Left ventricle myocardium inferior (tissue), 1 donor: ENCODE measurements at regions not wholly inside any gene's neighbourhood (a gene's known extent, or its start where the extent isn't known, plus 50 kb on each side); places are given as distances from the start of the nearest gene placed in this dataset.

Source experiments
- DNase-seq: peaks from one replicate; pipeline ENCODE4 v3.0.0-alpha.2; 2020
- H3K27ac ChIP-seq: fragments of 200-600 bp; replicated peaks from 2 replicates; pipeline ENCODE4 v1.8.0; 2021
- H3K27me3 ChIP-seq: fragments of 200-600 bp; 2 replicates; pipeline ENCODE4 v1.8.0; 2021; ENCODE audit warnings: low read depth
- H3K36me3 ChIP-seq: fragments of 200-600 bp; 2 replicates; pipeline ENCODE4 v1.8.0; 2021
- H3K4me1 ChIP-seq: fragments of 200-600 bp; 2 replicates; pipeline ENCODE4 v1.8.0; 2021
- H3K4me3 ChIP-seq: fragments of 200-600 bp; 2 replicates; pipeline ENCODE4 v1.8.0; 2021; ENCODE audit warnings: mild to moderate bottlenecking, moderate library complexity
- H3K9me3 ChIP-seq: fragments of 200-600 bp; replicated peaks from 2 replicates; pipeline ENCODE4 v1.8.0; 2021
- intact Hi-C: fragments of 100-400 bp; cut with micrococcal nuclease; formaldehyde crosslinking; loops from one replicate; pipeline ENCODE4 v1.11.0; 2022
- TF ChIP-seq, protein P1 (sequence below): fragments of 200-600 bp; IDR thresholded peaks from 2 replicates; pipeline ENCODE4 v1.8.0; 2021; ENCODE audit warnings: antibody characterized with exemption, mild to moderate bottlenecking, borderline replicate concordance
- donor health status: DM: no; HTN: yes; CAD: no; lungs with severe emphysema.

DNA sequence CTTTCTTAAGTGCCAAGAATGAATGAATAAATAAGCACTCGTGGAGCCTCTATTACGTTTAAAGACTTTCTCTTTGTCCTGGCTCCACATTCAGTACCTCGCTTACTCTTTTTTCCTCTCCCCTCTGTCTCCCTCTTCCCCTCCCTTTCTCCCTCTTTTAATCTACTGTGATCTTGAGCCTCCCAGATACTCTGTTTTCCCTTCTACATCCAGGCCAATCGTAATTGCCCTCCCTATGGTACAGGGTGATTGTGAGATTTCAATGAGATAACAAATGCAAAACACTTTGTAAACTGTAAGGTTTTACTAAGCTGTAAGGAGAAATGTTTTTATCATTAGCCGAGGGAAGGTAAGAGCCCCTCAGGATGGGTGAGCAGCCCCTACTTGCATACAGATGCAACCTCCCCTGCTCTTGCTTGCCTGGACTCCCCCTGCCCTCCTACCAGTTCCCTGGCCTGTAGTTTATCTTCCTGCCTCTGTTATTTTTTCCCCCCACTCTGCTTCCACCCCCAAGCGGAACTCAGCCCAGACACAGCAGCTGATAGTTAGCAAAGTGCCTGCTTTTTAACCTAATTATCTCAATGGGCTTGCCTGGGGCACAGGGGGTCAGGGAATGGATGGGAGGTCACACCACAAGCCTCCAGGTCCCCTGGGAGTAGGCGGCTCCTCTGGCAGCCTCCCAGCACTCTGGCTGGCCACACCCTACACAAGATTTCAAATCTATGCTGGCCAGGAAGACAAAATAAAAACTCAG is 76.9 kb upstream of the CADM1 start:
- H3K9me3 ChIP-seq, result no peaks in the 10 kb centered on the region
- no peak overlapping the region for H3K4me3 ChIP-seq
- H3K36me3 ChIP-seq, result no peaks in the 10 kb centered on the region
- H3K27ac ChIP-seq, result no peak overlapping the region
- TF ChIP-seq, protein P1, sequence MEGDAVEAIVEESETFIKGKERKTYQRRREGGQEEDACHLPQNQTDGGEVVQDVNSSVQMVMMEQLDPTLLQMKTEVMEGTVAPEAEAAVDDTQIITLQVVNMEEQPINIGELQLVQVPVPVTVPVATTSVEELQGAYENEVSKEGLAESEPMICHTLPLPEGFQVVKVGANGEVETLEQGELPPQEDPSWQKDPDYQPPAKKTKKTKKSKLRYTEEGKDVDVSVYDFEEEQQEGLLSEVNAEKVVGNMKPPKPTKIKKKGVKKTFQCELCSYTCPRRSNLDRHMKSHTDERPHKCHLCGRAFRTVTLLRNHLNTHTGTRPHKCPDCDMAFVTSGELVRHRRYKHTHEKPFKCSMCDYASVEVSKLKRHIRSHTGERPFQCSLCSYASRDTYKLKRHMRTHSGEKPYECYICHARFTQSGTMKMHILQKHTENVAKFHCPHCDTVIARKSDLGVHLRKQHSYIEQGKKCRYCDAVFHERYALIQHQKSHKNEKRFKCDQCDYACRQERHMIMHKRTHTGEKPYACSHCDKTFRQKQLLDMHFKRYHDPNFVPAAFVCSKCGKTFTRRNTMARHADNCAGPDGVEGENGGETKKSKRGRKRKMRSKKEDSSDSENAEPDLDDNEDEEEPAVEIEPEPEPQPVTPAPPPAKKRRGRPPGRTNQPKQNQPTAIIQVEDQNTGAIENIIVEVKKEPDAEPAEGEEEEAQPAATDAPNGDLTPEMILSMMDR, result no peak
- no peaks in the 10 kb centered on the region for H3K27me3 ChIP-seq
- intact Hi-C loops, result no loop called here
- DNase-seq, result peak; percentile 53
- H3K4me1 ChIP-seq, result peaks cover 17% of the 10 kb centered on the region

DNA sequence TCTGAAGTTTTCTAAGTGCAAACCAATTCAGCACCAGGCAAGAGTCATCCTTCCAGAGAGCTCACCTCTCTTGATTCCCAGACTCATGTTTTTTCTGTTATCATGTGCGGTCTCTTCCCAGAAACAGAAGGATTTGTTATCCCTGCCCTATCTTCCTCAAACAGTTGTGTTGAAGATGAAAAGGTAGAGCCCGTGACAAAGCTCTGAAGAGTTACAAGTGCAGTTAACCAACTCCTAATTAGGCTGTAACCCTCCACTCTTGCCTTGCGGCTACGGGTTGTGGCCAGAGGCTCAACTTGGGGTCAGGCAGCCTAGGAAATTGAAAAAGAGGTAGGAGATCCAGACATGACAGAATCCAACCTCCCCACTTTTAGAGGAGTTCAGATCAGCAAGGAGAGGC is 76.2 kb upstream of the CADM1 start:
- Histone ChIP-seq H3K4me1 (peaks cover 17% of the 10 kb centered on the region), H3K4me3 (no peak overlapping the region), H3K27ac (no peak overlapping the region), H3K27me3 (no peaks in the 10 kb centered on the region), H3K9me3 (no peaks in the 10 kb centered on the region), H3K36me3 (no peaks in the 10 kb centered on the region)
- intact Hi-C loops, result no loop called here
- DNase-seq, result no peak
- TF ChIP-seq, protein P1, result no peak

DNA sequence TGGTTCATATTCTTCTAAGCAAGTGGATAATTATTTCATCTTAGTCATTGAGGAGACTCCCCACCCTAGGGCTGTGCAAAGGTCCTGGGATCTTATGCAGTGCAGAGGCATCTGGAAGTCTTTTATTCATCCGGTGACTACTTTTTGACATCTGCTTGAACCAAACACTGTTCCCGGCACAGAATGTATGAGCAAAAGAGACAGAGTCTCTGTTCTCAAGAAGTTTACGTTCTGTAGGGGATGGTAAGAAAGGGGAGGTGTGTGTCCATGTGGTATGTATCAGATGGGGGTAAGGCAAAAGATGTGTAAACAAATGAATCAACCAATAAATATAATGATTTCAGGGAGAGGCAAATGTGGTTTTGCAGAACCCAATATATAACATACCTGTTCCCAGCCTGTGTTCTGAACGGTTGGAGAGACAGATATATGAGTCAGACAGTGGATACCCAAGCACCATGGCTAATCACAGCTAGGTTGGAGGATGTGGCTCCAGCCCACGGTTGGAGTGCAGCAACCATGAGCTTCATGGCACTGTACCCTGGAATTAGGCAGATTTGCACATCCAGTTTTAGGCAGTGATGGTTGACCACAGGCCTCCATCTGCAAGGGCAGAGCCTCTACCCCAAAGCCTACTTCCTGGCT is 75.1 kb upstream of the CADM1 start:
- intact Hi-C loops, result no loop called here
- TF ChIP-seq, protein P1, result no peak
- H3K9me3 ChIP-seq, result no peaks in the 10 kb centered on the region
- no peaks in the 10 kb centered on the region for H3K27me3 ChIP-seq
- no peak overlapping the region for H3K4me3 ChIP-seq
- no peak overlapping the region for H3K27ac ChIP-seq
- peaks cover 17% of the 10 kb centered on the region for H3K4me1 ChIP-seq
- H3K36me3 ChIP-seq, result no peaks in the 10 kb centered on the region
- DNase-seq, result no peak

DNA sequence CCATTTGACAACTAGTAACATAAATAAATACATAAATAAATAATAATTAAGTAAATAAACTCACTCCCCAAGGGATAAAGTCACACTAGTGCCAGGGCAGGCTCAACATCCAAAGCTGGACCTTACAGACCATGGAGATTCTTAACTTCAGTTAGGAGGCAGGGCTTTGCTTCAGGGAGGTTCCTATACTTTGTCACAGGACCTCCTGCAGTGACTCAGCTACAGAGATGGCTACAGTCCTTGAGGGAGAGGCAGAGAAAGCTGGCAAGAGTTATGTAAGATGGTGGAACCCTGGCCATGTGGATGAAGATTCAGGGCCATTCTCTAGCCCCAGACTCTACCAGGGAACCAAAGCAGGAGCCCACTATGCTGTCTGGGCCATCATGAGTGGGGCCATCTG is 74.1 kb upstream of the CADM1 start:
- intact Hi-C loops, result no loop called here
- TF ChIP-seq, protein P1, result no peak
- H3K27me3 ChIP-seq, result no peaks in the 10 kb centered on the region
- H3K4me3 ChIP-seq, result no peak overlapping the region
- no peak overlapping the region for H3K27ac ChIP-seq
- H3K9me3 ChIP-seq, result no peaks in the 10 kb centered on the region
- H3K4me1 ChIP-seq, result peaks cover 17% of the 10 kb centered on the region
- no peak for DNase-seq
- H3K36me3 ChIP-seq, result no peaks in the 10 kb centered on the region

DNA sequence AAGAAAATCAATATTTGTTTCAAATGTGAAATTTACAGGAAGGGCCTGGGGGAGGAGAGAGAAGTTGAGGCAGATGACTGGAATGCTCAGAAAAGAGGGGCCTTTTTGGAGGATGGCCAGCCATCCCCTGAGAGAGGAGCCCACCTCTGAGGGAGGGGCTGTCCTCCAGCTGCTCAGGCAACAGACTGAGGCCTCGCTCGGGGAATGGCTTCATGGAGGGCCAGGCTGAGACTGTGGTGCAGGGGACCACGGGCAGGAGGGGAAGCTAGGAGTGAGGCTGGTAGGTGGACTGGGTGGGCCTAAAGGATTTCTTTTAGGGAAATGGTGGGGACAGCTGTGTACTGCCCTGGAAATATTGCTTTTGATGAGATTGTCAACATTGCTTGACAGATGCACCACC is 73.5 kb upstream of the CADM1 start:
- no peak overlapping the region for H3K27ac ChIP-seq
- H3K4me1 ChIP-seq, result peaks cover 17% of the 10 kb centered on the region
- TF ChIP-seq, protein P1, result no peak
- H3K4me3 ChIP-seq, result no peak overlapping the region
- H3K36me3 ChIP-seq, result no peaks in the 10 kb centered on the region
- no peak for DNase-seq
- intact Hi-C loops, result no loop called here
- H3K27me3 ChIP-seq, result no peaks in the 10 kb centered on the region
- no peaks in the 10 kb centered on the region for H3K9me3 ChIP-seq
